Parathyroid adenoma (tissue), 2 donors: ENCODE measurements at regions not wholly inside any gene's neighbourhood (a gene's known extent, or its start where the extent isn't known, plus 50 kb on each side); places are given as distances from the start of the nearest gene placed in this dataset.

Source experiments
- H2AFZ ChIP-seq: fragments of 300-600 bp; sonication (generic); one replicate; pipeline ENCODE4 v1.7.0; 2017; ENCODE audit warnings: antibody characterized with exemption, mild to moderate bottlenecking
- H3K27ac ChIP-seq: fragments of 300-600 bp; sonication (generic); one replicate; pipeline ENCODE4 v1.7.0; 2017
- H3K27me3 ChIP-seq: fragments of 300-600 bp; sonication (generic); one replicate; pipeline ENCODE4 v1.7.0; 2017; ENCODE audit warnings: low read length; ENCODE audit not compliant: control insufficient read depth, insufficient read depth
- H3K36me3 ChIP-seq: fragments of 300-600 bp; sonication (generic); one replicate; pipeline ENCODE4 v1.7.0; 2017; ENCODE audit warnings: low read length; ENCODE audit not compliant: control insufficient read depth, insufficient read depth
- H3K4me1 ChIP-seq: fragments of 300-600 bp; sonication (generic); one replicate; pipeline ENCODE4 v1.7.0; 2017; ENCODE audit warnings: control low read depth
- H3K4me2 ChIP-seq: fragments of 300-600 bp; sonication (generic); one replicate; pipeline ENCODE4 v1.7.0; 2017; ENCODE audit warnings: low read length
- H3K4me3 ChIP-seq: fragments of 300-600 bp; sonication (generic); one replicate; pipeline ENCODE4 v1.7.0; 2017; ENCODE audit warnings: low read depth, low read length
- H3K79me2 ChIP-seq: fragments of 300-600 bp; sonication (generic); one replicate; pipeline ENCODE4 v1.7.0; 2017; ENCODE audit warnings: control low read depth
- H3K9ac ChIP-seq: fragments of 300-600 bp; sonication (generic); one replicate; pipeline ENCODE4 v1.7.0; 2017; ENCODE audit warnings: mild to moderate bottlenecking
- H3K9me3 ChIP-seq: fragments of 300-600 bp; sonication (generic); one replicate; pipeline ENCODE4 v1.7.0; 2017; ENCODE audit warnings: low read length; ENCODE audit not compliant: control insufficient read depth
- TF ChIP-seq, protein P1 (sequence below): fragments of 300-600 bp; sonication (generic); IDR thresholded peaks from one replicate; pipeline ENCODE4 v1.7.0; 2017; ENCODE audit warnings: antibody characterized with exemption, mild to moderate bottlenecking
- donor health status: primary hyperparathyroidism.

DNA sequence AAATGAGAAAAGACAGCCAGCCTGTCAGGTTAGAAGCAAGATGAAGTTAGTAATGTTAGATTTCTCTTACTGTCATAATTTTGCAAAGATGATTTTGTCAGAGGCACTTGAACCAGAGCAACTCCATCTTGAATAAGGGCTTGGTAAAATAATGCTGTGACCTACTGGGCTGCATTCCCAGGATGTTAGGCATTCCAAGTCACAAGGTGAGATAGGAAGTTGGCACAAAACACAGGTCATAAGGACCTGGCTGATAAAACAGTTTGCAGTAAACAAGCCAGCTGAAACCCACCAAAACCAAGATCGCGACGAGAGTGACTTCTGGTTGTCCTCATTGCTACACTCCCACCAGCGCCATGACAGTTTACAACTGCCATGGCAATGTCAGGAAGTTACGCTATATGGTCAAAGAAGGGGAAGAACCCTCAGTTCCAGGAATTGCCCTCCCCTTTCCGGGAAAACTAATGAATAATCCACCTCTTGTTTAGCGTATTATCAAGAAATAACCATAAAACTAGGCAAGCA, 1313.5 kb upstream of the TMEM132C start:
- Histone ChIP-seq H3K36me3 (no peaks in the 10 kb centered on the region), H3K27me3 (no peaks in the 10 kb centered on the region), H3K4me1 (no peaks in the 10 kb centered on the region), H3K9ac (no peak overlapping the region), H3K79me2 (no peaks in the 10 kb centered on the region), H3K4me3 (no peak overlapping the region), H2AFZ (no peak overlapping the region), H3K4me2 (no peak overlapping the region), H3K9me3 (no peaks in the 10 kb centered on the region), H3K27ac (no peak overlapping the region)
- TF ChIP-seq, protein P1, sequence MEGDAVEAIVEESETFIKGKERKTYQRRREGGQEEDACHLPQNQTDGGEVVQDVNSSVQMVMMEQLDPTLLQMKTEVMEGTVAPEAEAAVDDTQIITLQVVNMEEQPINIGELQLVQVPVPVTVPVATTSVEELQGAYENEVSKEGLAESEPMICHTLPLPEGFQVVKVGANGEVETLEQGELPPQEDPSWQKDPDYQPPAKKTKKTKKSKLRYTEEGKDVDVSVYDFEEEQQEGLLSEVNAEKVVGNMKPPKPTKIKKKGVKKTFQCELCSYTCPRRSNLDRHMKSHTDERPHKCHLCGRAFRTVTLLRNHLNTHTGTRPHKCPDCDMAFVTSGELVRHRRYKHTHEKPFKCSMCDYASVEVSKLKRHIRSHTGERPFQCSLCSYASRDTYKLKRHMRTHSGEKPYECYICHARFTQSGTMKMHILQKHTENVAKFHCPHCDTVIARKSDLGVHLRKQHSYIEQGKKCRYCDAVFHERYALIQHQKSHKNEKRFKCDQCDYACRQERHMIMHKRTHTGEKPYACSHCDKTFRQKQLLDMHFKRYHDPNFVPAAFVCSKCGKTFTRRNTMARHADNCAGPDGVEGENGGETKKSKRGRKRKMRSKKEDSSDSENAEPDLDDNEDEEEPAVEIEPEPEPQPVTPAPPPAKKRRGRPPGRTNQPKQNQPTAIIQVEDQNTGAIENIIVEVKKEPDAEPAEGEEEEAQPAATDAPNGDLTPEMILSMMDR = no peak

DNA sequence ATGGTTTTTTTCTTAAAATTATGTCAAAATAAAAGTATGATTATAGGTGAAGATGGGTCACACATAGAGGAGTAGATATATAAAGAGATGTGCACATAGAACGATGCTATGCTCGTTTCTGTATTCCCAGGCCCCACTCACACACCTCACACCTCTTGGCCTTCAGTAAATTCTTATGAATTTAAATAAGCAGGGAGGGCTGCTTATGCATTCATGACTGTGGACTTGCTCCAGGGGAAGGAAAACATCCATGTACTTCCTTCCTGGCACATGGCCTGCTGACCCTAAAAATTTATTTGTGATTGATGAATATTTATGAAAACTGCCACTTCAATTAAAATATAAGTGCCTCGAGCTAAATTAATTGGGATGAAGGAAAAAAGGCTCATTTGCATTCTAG, 1306.7 kb upstream of the TMEM132C start:
- Histone ChIP-seq H3K4me1 (no peaks in the 10 kb centered on the region), H3K27ac (no peak overlapping the region), H3K9ac (no peak overlapping the region), H3K79me2 (no peaks in the 10 kb centered on the region), H2AFZ (no peak overlapping the region), H3K27me3 (no peaks in the 10 kb centered on the region), H3K4me3 (no peak overlapping the region), H3K9me3 (no peaks in the 10 kb centered on the region), H3K36me3 (no peaks in the 10 kb centered on the region), H3K4me2 (no peak overlapping the region)
- TF ChIP-seq, protein P1 = no peak

DNA sequence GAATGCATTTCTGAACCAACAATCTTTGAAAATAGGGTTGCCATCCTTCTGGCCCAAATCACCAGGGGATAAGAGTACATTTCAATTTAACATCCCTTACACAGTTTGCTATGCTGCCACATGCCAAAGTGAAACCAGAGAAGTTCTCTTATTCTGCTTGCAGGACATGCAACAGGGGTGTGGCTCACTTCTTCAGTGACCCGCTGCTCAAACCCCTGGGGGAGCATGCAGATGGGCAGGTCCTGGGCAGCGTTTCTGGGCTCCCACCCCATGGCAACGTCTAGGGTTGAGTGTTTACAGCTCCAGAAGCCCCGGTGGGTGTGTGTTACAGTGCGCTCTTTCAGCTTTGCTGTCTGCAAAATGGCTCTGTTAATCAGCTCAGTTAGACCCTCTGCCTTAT, 1306.3 kb upstream of the TMEM132C start:
- no peaks in the 10 kb centered on the region for H3K9me3 ChIP-seq
- no peak overlapping the region for H3K9ac ChIP-seq
- no peak overlapping the region for H3K4me2 ChIP-seq
- H3K27me3 ChIP-seq = no peaks in the 10 kb centered on the region
- no peaks in the 10 kb centered on the region for H3K36me3 ChIP-seq
- no peak overlapping the region for H3K4me3 ChIP-seq
- no peaks in the 10 kb centered on the region for H3K4me1 ChIP-seq
- H3K79me2 ChIP-seq = no peaks in the 10 kb centered on the region
- no peak overlapping the region for H2AFZ ChIP-seq
- TF ChIP-seq, protein P1 = no peak
- H3K27ac ChIP-seq = no peak overlapping the region

DNA sequence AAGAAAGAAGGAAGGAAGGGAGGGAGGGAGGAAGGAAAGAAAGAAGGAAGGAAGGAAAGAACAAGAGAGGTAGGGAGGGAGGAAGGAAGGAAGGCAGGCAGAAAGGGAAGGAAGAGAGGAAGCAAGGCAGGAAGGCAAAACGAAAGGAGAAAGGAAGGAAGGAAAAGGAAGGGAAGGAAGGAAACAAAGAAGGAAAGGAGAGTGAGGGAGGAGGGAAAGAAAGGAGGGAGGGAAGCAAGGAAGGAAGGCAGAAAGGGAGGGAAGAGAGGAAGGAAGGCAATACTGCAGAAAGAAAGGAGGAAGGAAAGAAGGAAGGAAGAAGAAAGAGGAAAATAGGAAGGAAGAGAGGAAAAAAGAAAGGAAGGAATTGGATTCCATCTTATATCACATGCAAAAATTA, 1303.1 kb upstream of the TMEM132C start:
- no peaks in the 10 kb centered on the region for H3K4me1 ChIP-seq
- no peaks in the 10 kb centered on the region for H3K27me3 ChIP-seq
- no peak overlapping the region for H3K4me2 ChIP-seq
- H3K36me3 ChIP-seq = no peaks in the 10 kb centered on the region
- no peak overlapping the region for H3K4me3 ChIP-seq
- H2AFZ ChIP-seq = no peak overlapping the region
- no peak overlapping the region for H3K27ac ChIP-seq
- TF ChIP-seq, protein P1 = no peak
- H3K9me3 ChIP-seq = no peaks in the 10 kb centered on the region
- no peaks in the 10 kb centered on the region for H3K79me2 ChIP-seq
- no peak overlapping the region for H3K9ac ChIP-seq

DNA sequence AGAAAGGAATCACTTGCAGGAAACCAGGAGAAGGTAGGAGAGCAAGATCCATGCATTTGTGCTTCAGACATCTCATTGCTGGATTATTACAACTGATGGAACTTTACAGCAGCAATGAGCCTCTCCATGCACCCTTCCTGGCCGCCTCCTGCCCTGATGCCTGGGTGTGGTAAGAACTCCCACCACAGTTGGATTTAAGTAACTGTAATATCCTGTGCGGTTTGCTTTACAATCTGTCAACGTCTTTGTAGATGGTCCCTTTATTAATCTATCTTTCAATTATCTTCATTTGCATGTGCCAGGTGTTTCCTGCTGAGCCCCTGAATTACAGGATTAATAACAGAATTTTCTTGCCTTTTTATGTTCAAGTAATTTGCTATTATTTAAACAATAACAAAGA, 1300.5 kb upstream of the TMEM132C start:
- H3K79me2 ChIP-seq = no peaks in the 10 kb centered on the region
- H2AFZ ChIP-seq = no peak overlapping the region
- TF ChIP-seq, protein P1 = no peak
- no peak overlapping the region for H3K9ac ChIP-seq
- H3K4me1 ChIP-seq = no peaks in the 10 kb centered on the region
- H3K9me3 ChIP-seq = no peaks in the 10 kb centered on the region
- H3K36me3 ChIP-seq = no peaks in the 10 kb centered on the region
- no peak overlapping the region for H3K27ac ChIP-seq
- no peaks in the 10 kb centered on the region for H3K27me3 ChIP-seq
- no peak overlapping the region for H3K4me3 ChIP-seq
- H3K4me2 ChIP-seq = no peak overlapping the region
